ENCODE measurements at regions not wholly inside any gene's neighbourhood (a gene's known extent, or its start where the extent isn't known, plus 50 kb on each side); places are given as distances from the start of the nearest gene placed in this dataset.

GRCh38 chr3:127139601-127140500 is 53.1 kb upstream of the PRR23E start:
- H3K36me3 ChIP-seq (ENCODE audit: insufficient read depth) = no peaks in the 10 kb centered on the region
- no peak overlapping the region for H3K27ac Mint-ChIP-seq
- TF ChIP-seq CREB1 (CRISPR knock-in tag; IDR thresholded peaks at IDR 0.05; ENCODE audit: low read depth) (no peak), EZH2phosphoT487 (IDR thresholded peaks at IDR 0.05; ENCODE audit: unreplicated experiment) (no peak), ZNF331 (CRISPR knock-in tag; IDR thresholded peaks at IDR 0.05; ENCODE audit: low read depth) (no peak), CTCF (conservative IDR thresholded peaks at IDR 0.05; ENCODE audit: low read depth in 2 of 2) (no peak), REST (IDR thresholded peaks at IDR 0.05; ENCODE audit: unreplicated experiment) (no peak), ZNF462 (CRISPR knock-in tag; IDR thresholded peaks at IDR 0.05) (no peak), ETS1 (IDR thresholded peaks at IDR 0.05) (no peak), NANOG (IDR thresholded peaks at IDR 0.05; ENCODE audit: borderline replicate concordance) (no peak), ZNF114 (CRISPR knock-in tag; IDR thresholded peaks at IDR 0.05) (no peak), POLR2AphosphoS5 (IDR thresholded peaks at IDR 0.05; ENCODE audit: low read depth) (no peak), JUNB (IDR thresholded peaks at IDR 0.05; ENCODE audit: unreplicated experiment) (no peak), EZH2 (IDR thresholded peaks at IDR 0.05; ENCODE audit: low read depth, unreplicated experiment) (no peak), STAT1 (IDR thresholded peaks at IDR 0.05; ENCODE audit: unreplicated experiment) (no peak)
- no peaks in the 10 kb centered on the region for H3K36me3 Mint-ChIP-seq (ENCODE audit: low read depth)
- peaks cover under 1% of the 10 kb centered on the region; the same call in 1 of the 2 replicates for H3K4me1 ChIP-seq (ENCODE audit: insufficient read depth)
- no peak overlapping the region for H3K4me3 ChIP-seq
- no peak for DNase-seq (ENCODE audit: low spot score)
- H3K27me3 Mint-ChIP-seq (ENCODE audit: insufficient read depth, low read depth, poor library complexity) = peaks cover 18% of the 10 kb centered on the region
- H3K9me3 Mint-ChIP-seq = peaks cover 7% of the 10 kb centered on the region
- no peak for ATAC-seq
- no peak overlapping the region for H2AFZ ChIP-seq
- H3K79me2 ChIP-seq (replicated peaks; ENCODE audit: insufficient read depth) = no peaks in the 10 kb centered on the region
- no peaks in the 10 kb centered on the region for H3K9me2 ChIP-seq (ENCODE audit: insufficient read depth)
- H3K27me3 ChIP-seq (ENCODE audit: insufficient read depth) = peaks cover 15% of the 10 kb centered on the region
- no peaks in the 10 kb centered on the region for H3F3A ChIP-seq (replicated peaks; ENCODE audit: low read depth)
- no peak overlapping the region for H3K4me3 Mint-ChIP-seq
- H3K4me2 ChIP-seq = no peak overlapping the region
- H3K4me1 Mint-ChIP-seq = peaks cover 14% of the 10 kb centered on the region
- H4K20me1 ChIP-seq (replicated peaks; ENCODE audit: insufficient read depth) = no peaks in the 10 kb centered on the region
- H3K27ac ChIP-seq (ENCODE audit: low read depth) = no peak overlapping the region

Data from GM23338 (cell line).